ENCODE measurements at regions not wholly inside any gene's neighbourhood (a gene's known extent, or its start where the extent isn't known, plus 50 kb on each side); places are given as distances from the start of the nearest gene placed in this dataset.

DNA sequence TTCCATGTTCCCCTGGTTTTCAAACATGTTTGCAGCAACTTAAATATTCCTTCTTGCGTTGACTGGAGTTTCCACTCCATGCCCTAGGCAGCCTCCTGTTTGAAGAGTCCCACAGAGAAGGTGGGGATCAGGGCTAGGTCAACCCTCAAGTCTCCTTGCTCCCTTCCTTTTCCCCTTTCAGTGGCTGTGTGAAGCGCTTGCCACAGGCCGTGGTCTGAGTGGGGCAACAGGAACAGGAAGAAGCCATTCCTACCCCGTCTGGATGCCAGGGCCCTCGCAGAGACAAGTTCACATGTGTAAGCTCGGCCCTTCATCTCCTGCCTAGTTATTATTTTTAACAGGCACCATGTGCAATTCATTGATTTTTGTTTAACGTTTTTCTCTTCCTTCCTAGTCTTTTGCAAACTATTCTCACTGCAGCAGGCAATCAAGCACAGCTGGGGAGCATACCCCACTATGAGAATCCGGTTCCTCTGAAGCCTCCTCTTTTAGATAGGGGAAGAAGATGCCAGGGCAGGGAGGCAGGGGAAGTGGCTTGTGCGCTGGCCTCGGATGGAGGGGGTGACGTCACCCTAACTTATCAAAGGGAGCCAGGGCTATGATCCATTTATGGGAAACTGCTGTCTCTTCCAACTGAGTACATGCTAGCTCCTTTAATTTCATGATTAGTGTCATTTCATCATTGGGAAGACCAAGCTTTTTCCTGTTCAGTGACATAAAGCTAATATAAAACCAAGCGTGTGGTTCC, 64.2 kb downstream of the PRLHR start (continued):
- no peak for TF ChIP-seq CREB1 (IDR thresholded peaks at IDR 0.05)
- TF ChIP-seq CREB1 (CRISPR knock-in tag; IDR thresholded peaks at IDR 0.05) = peak; percentile 17; the same call in 1 of the 2 replicates
- TF ChIP-seq, protein P1, sequence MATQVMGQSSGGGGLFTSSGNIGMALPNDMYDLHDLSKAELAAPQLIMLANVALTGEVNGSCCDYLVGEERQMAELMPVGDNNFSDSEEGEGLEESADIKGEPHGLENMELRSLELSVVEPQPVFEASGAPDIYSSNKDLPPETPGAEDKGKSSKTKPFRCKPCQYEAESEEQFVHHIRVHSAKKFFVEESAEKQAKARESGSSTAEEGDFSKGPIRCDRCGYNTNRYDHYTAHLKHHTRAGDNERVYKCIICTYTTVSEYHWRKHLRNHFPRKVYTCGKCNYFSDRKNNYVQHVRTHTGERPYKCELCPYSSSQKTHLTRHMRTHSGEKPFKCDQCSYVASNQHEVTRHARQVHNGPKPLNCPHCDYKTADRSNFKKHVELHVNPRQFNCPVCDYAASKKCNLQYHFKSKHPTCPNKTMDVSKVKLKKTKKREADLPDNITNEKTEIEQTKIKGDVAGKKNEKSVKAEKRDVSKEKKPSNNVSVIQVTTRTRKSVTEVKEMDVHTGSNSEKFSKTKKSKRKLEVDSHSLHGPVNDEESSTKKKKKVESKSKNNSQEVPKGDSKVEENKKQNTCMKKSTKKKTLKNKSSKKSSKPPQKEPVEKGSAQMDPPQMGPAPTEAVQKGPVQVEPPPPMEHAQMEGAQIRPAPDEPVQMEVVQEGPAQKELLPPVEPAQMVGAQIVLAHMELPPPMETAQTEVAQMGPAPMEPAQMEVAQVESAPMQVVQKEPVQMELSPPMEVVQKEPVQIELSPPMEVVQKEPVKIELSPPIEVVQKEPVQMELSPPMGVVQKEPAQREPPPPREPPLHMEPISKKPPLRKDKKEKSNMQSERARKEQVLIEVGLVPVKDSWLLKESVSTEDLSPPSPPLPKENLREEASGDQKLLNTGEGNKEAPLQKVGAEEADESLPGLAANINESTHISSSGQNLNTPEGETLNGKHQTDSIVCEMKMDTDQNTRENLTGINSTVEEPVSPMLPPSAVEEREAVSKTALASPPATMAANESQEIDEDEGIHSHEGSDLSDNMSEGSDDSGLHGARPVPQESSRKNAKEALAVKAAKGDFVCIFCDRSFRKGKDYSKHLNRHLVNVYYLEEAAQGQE (IDR thresholded peaks at IDR 0.05; ENCODE audit: borderline replicate concordance) = no peak
- TF ChIP-seq, protein P1 (CRISPR knock-in tag; IDR thresholded peaks at IDR 0.05; ENCODE audit: low read depth) = no peak
- TF ChIP-seq ZNF77 (CRISPR knock-in tag; IDR thresholded peaks at IDR 0.05) = no peak
- TF ChIP-seq ZFPM2 (CRISPR knock-in tag; IDR thresholded peaks at IDR 0.05) = no peak
- TF ChIP-seq, protein P2, sequence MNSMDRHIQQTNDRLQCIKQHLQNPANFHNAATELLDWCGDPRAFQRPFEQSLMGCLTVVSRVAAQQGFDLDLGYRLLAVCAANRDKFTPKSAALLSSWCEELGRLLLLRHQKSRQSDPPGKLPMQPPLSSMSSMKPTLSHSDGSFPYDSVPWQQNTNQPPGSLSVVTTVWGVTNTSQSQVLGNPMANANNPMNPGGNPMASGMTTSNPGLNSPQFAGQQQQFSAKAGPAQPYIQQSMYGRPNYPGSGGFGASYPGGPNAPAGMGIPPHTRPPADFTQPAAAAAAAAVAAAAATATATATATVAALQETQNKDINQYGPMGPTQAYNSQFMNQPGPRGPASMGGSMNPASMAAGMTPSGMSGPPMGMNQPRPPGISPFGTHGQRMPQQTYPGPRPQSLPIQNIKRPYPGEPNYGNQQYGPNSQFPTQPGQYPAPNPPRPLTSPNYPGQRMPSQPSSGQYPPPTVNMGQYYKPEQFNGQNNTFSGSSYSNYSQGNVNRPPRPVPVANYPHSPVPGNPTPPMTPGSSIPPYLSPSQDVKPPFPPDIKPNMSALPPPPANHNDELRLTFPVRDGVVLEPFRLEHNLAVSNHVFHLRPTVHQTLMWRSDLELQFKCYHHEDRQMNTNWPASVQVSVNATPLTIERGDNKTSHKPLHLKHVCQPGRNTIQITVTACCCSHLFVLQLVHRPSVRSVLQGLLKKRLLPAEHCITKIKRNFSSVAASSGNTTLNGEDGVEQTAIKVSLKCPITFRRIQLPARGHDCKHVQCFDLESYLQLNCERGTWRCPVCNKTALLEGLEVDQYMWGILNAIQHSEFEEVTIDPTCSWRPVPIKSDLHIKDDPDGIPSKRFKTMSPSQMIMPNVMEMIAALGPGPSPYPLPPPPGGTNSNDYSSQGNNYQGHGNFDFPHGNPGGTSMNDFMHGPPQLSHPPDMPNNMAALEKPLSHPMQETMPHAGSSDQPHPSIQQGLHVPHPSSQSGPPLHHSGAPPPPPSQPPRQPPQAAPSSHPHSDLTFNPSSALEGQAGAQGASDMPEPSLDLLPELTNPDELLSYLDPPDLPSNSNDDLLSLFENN (IDR thresholded peaks at IDR 0.05; ENCODE audit: low read depth in 2 of 2, low read length in 2 of 2) = no peak
- no peak for TF ChIP-seq ILF3 (IDR thresholded peaks at IDR 0.05; ENCODE audit: borderline replicate concordance)
- TF ChIP-seq C11orf30 (IDR thresholded peaks at IDR 0.05; ENCODE audit: low read depth) = no peak
- no peak for TF ChIP-seq CSDE1 (IDR thresholded peaks at IDR 0.05)
- no peak for TF ChIP-seq ILK (tag; IDR thresholded peaks at IDR 0.05; ENCODE audit: borderline replicate concordance, low read depth)
- no peak for TF ChIP-seq SMARCA5 (IDR thresholded peaks at IDR 0.05)
- no peak for TF ChIP-seq HEY1 (CRISPR knock-in tag; IDR thresholded peaks at IDR 0.05; ENCODE audit: borderline replicate concordance)
- TF ChIP-seq ATF1 (CRISPR knock-in tag; IDR thresholded peaks at IDR 0.05) = no peak
- peak; percentile 66 for TF ChIP-seq ATF1 (tag; IDR thresholded peaks at IDR 0.05)
- TF ChIP-seq CBFA2T3 (IDR thresholded peaks at IDR 0.05) = 0 out of 2 replicates have a peak, but pooled peaks have one; percentile 17
- no peak for TF ChIP-seq EHMT2 (IDR thresholded peaks at IDR 0.05)
- no peak for TF ChIP-seq HSF4 (CRISPR knock-in tag; IDR thresholded peaks at IDR 0.05; ENCODE audit: borderline replicate concordance)

Data from K562 (cell line).